ENCODE measurements at regions not wholly inside any gene's neighbourhood (a gene's known extent, or its start where the extent isn't known, plus 50 kb on each side); places are given as distances from the start of the nearest gene placed in this dataset.
A peak's percentile ranks its signal among the peaks of the same experiment; 100 is the strongest.
"Not testable (repeated sequence)": the region's sequence is repeated elsewhere in the genome, so short reads cannot be mapped to it uniquely, and the experiment has no call there.

DNA sequence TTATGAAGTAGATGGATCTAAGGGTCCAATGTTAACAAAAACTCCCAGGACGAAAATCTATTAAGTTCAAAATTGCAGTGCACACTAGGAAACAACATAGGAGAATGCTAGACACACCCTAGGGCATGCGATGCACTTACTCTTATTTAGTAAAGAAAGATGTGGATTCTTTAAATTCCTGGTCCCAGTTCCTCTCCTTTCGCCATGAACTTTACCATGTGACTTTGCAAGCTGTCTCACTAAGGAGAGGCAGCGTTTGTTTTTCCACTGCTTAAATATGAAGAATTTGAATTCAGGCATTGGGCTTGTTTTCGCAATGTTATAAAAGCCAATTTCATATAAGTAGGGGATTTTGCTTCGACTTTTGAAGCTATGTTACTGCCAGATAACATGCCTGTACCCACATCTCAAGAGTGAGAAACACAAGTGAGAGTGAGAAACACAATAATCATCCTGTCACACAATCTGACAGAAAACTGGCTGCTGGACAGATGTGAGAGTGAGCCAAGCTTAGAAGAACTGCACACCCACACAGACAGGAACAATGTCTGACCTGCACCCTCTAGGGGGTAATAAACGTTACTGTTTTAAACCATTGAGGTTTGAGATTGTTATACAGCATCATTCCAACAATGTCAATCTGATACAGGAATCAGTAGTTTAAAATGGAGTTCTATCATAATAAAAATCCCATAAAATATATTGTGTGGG, 1308.4 kb downstream of the SLITRK5 start:
- DNase-seq (ENCODE audit: low read depth in 4 of 4, low spot score in 1 of 4) = no peak

DNA sequence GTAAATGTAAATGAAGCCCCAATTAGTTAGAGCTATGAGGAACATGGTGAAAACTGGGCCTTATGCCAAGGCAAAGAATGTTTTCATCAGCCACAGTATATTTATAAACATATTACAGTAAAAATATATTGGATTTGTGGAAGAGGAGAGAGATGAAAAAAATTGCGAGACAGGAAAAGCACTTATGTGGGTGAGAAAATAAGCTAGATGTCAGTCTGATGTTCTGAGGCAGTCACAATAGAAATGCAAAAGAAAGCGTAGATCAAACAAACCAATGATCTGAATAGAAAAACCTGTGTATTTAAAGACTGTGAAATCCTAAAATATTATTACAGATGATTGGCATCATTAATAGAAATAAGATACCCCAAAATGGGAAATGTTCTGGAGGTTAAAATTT, 1332.5 kb downstream of the SLITRK5 start:
- no peak for DNase-seq (ENCODE audit: low read depth in 4 of 4, low spot score in 1 of 4)

GRCh38 chr13:89011615-89012014, 1340.4 kb downstream of the SLITRK5 start:
- DNase-seq (ENCODE audit: low read depth in 4 of 4, low spot score in 1 of 4) = no peak

DNA sequence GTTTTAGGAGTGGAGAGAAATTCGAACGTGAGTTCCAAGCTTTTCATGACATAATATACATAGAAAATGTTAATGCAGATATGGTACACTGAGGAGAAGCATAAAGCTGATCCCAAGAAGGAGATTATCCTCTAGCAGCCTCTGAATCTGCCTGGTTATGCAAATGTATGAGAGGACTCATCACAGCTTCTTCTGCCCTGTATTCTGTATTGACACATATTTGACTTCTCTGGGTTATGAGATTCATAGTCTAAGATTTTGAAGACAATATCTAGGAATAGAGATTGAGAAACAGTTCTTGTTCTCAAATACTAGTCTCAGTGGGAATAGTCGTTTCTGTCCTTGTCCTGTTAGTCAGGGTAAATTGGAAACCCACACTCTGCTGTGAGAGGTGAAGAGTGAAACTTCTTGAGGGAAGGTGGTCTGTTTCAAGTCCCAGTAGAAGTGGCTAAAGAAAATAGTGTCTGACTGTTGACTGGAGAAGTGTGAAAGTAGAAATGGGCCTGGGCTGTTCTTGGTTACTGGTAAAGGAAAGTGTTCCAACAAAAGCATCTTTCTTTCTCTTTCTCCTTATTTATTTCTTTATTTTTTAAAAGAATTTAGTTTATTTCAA, 1356.6 kb downstream of the SLITRK5 start:
- DNase-seq (ENCODE audit: low read depth in 4 of 4, low spot score in 1 of 4) = no peak

DNA sequence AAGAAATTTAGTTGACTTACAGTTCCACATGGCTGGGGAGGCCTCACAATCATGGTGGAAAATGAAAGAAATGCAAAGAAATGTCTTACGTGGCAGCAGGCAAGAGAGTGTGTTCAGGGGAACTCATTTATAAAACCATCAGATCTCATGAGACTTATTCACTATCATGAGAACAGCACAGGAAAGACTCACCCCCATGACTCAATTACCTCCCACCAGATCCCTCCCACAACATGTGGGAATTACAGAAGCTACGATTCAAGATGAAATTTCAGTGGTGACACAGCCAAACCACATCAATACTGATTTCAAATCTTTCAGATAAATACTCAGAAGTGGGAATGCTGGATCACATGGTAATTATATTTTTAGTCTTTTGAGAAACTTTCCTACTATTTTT, 1357.9 kb downstream of the SLITRK5 start:
- peak in 1 of 4 experiments; percentile 4 for DNase-seq (ENCODE audit: low read depth in 4 of 4, low spot score in 1 of 4)

DNA sequence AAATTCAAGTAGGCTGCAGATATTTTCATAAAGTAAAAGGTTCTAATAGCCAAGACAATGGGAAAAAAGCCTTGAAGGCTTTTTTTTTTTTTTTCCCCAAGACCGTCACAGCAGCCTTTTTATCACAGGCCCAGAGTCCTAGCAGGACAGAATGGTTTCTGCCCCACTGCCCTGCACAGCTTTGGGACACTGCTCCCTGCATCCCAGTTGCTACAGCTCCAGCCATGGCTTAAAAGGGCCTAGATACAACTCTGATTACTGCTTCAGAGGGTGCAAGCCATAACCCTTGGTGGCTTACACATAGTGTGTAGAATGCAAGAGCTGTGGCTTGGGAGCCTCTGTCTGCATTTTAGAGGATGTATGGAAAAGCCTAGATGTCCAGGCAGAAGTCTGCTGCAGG, 1362.8 kb downstream of the SLITRK5 start:
- DNase-seq (ENCODE audit: low read depth in 4 of 4, low spot score in 1 of 4) = no peak

- DNase-seq (ENCODE audit: low read depth in 4 of 4, low spot score in 1 of 4) = no peak
Observed at GRCh38 chr13:89052699-89053098, 1381.5 kb downstream of the SLITRK5 start.

DNA sequence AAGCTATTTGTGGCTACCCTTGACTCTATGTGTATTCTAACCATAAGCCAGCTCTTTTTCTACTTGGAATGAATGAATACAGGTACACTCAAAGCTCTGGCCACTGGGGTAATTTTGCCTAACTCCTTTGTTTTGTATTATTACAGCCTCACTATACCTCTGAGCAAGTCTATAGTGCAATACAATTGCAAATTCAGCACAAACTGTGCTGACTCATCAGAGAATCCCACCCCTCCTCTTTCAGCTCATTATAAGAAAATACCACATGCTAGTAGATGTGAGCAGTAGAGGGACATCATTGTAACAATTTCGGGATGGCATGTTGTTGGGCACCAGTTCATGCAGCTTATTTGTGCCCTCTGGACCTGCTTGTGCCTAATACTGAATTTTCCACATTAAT, 1382.2 kb downstream of the SLITRK5 start:
- DNase-seq (ENCODE audit: low read depth in 4 of 4, low spot score in 1 of 4) = no peak

GRCh38 chr13:89057274-89057673, 1386.1 kb downstream of the SLITRK5 start:
- no peak for DNase-seq (ENCODE audit: low read depth in 4 of 4, low spot score in 1 of 4)

DNA sequence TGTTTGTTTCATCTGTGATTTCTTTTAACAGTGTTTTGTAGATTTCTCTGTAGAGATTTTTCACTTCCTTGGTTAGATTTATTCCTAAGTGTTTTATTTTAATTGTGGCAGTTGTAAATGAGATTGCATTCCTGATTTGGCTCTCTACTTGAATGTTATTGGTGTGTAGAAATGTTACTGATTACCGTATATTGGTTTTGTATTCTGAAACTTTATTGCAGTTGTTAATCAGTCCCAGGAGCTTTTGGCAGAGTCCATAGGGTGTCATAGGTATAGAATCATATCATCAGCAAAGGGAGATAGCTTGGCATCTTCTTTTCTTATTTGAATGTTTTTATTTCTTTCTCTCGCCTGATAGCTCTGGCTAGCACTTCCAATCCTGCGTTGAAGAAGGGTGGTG, 1386.7 kb downstream of the SLITRK5 start:
- no peak for DNase-seq (ENCODE audit: low read depth in 4 of 4, low spot score in 1 of 4)

DNA sequence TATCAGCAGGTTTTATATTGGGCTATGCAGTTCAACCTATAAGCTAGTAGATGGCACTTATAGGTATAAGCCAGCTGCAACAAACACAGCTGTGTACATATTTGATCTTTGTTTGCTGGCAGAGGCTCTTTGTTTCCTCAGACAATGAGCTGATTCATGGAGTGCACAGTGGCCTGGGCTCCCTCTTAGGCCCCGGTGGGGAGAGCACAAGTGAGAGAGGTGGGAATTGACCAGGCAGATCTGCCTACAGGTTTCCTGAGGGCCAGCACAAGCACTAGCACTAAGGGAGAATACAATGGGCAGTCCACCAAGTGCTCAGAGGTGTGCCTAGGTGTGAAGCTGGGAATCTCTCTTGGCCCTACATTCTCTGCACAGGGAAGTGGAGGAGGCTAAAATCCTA, 1390.7 kb downstream of the SLITRK5 start:
- no peak for DNase-seq (ENCODE audit: low read depth in 4 of 4, low spot score in 1 of 4)

DNA sequence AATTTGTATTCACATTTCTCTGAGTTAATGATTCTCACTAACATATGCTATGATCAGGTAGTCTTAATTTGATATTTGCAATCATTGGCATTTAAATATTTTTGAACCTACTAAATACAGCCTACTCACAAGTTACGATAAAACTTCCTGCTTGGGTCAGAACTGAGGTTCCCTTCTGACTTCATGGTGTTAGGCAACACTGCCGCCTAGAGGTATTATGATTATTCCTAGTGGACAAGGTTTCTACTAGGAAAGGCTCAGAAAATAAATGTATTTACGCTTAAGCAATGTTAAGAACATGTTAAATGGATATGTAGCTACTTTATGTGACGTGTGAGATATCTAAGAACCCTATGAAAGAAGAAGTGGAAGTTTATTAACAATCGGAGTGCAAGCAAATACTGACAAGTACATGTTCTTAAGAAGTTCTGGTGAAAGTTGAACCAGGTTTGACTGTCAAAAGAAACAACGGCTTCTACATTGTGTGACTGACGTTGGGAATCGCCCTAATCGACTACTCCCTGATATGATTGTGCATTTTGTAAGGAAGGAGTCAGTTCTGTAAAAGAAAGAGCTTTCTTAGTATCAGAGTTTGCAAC, 1395.8 kb downstream of the SLITRK5 start:
- DNase-seq (ENCODE audit: low read depth in 4 of 4, low spot score in 1 of 4) = peak in 1 of 4 experiments; percentile 0

DNA sequence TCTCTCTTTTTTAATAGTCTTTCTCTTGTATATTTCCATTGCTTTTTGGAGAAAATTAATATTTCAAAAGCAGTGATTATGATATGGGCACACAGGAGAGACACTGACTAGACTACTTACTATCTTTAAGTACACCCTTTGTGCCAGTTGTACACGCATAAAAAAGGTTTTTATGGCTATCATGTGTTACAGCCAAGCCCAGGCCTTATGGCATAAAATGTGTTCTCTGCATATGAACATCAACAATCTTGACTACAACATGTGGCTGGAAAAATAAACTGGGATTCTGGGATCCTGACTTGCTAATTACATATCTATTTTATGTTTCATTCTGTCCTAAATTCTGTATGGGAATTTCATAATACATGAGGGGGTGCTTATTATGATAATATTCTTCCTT, 1401.8 kb downstream of the SLITRK5 start:
- DNase-seq (ENCODE audit: low read depth in 4 of 4, low spot score in 1 of 4) = no peak

GRCh38 chr13:89076622-89077021, 1405.5 kb downstream of the SLITRK5 start:
- DNase-seq (ENCODE audit: low read depth in 4 of 4, low spot score in 1 of 4) = no peak

DNA sequence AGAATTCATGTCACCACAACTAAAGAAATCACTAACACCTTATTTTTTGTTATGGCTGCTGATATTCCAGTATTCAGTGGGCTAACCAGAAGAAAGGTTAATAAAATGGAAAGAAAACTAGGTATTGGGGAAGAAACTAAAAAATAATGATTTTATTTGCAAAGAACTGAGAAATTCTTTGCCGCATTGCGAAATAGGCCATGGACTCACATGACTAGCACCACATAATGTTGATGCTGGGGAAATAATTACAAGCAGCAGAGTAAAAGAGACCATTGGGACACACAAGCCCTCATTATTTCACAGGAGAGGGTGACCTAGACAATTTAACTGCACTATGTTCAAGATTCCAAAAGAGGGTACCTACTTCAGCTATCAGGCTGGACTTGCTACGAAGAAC, 1411.5 kb downstream of the SLITRK5 start:
- DNase-seq (ENCODE audit: low read depth in 4 of 4, low spot score in 1 of 4) = no peak

DNA sequence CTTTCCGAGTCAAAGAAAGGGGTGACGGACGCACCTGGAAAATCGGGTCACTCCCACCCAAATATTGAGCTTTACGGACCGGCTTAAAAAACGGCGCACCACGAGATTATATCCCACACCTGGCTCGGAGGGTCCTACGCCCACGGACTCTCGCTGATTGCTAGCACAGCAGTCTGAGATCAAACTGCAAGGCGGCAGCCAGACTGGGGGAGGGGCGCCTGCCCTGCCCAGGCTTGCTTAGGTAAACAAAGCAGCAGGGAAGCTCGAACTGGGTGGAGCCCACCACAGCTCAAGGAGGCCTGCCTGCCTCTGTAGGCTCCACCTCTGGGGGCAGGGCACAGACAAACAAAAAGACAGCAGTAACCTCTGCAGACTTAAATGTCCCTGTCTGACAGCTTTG, 1416.9 kb downstream of the SLITRK5 start:
- not testable (repeated sequence) for DNase-seq (ENCODE audit: low read depth in 4 of 4, low spot score in 1 of 4)

DNA sequence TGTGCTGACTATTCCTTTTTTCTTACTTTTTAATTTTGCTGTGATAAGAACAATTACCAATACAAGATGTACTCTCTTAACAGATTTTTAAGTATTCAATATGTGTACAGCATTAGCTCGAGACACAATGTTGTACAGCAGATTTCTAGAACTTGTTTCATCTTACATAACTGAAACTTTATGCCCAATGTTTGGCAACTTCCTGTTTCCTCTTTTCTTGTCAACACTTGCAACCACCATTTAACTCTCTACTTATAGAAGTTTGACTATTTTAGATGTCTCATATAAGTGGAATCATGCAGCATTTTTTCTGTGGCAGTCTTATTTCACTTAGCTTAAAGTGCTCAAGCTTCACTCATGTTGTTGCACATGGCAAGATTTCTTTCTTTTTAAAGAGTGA, 1426.8 kb downstream of the SLITRK5 start:
- no peak for DNase-seq (ENCODE audit: low read depth in 4 of 4, low spot score in 1 of 4)

GRCh38 chr13:89113744-89114143, 1442.6 kb downstream of the SLITRK5 start:
- no peak for DNase-seq (ENCODE audit: low read depth in 4 of 4, low spot score in 1 of 4)

- DNase-seq (ENCODE audit: low read depth in 4 of 4, low spot score in 1 of 4) = no peak
Observed at GRCh38 chr13:89115307-89115706, 1444.1 kb downstream of the SLITRK5 start.

GRCh38 chr13:89136678-89137077, 1465.5 kb downstream of the SLITRK5 start:
- DNase-seq (ENCODE audit: low read depth in 4 of 4, low spot score in 1 of 4) = no peak

DNA sequence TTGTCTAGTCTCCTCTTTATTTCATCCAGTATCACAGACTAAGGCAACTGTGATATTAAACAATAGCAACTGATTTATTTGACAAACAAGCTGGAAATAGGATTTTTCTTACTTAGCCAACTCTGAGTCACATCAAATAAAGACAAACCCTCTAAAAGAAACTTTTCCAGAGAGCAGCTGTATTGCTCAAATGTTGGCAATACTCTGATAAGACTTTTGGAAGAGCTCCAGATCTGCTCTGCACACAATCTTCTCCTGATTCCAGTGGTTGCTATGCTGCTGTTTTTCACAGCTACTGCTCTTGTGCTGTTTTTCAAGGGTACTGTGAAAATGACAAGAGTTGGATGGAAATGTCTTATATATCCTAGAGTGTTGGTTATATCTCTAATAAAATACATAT, 1479.2 kb downstream of the SLITRK5 start:
- no peak for DNase-seq (ENCODE audit: low read depth in 4 of 4, low spot score in 1 of 4)

DNA sequence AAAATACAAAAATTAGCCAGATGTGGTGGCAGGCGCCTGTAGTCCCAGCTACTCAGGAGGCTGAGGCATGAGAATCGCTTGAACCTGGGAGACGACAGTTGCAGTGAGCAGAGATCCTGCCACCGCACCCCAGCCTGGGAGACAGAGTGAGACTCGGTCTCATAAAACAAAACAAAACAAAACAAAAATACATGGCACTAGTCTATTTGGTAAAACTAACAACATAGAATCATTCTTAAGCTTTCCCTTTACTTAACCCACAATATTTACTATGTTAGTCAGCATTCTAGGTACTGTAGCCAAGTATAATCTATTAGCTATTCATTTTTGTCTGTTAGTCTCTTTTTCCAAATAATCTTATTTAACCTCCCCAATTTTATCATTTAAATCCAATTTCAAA, 1482.8 kb downstream of the SLITRK5 start:
- DNase-seq (ENCODE audit: low read depth in 4 of 4, low spot score in 1 of 4) = no peak

GRCh38 chr13:89163096-89163495, 1491.9 kb downstream of the SLITRK5 start:
- no peak for DNase-seq (ENCODE audit: low read depth in 4 of 4, low spot score in 1 of 4)
